Astrocyte (in vitro differentiated cells and primary cell): ENCODE measurements at regions not wholly inside any gene's neighbourhood (a gene's known extent, or its start where the extent isn't known, plus 50 kb on each side); places are given as distances from the start of the nearest gene placed in this dataset.

Experiments used
- EZH2 ChIP-seq: IDR thresholded peaks from 2 replicates; pipeline ENCODE4 v1.6.1; 2012; ENCODE audit warnings: mild to moderate bottlenecking, low read length, inconsistent platforms; ENCODE audit not compliant: insufficient read depth
- TF ChIP-seq, protein P1 (sequence below): IDR thresholded peaks from 2 replicates; pipeline ENCODE4 v1.5.1; 2011; ENCODE audit warnings: low read depth, mild to moderate bottlenecking, inconsistent platforms, low read length, moderate library complexity; ENCODE audit not compliant: insufficient read depth

DNA sequence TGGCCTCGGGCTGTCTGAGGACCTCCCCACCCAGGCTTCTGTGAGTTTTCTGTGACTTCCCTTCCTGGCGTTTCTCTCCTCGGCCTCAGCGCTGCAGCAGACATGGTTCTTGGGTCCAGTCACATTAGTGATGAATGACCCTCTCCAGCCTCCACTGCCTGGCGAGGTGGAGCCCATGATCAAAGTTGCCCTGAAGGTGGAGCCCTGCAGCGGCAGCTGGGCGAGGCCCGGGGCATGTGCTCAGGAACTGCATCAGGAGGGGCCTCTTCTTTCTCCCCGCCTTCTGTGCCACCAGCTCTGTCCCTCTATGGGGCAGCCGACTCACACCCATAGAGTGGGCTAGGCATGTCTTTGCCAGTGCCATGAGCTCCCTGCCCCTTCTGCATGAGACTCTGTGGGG lies 1079.7 kb downstream of the TBC1D22A start:
- TF ChIP-seq, protein P1, sequence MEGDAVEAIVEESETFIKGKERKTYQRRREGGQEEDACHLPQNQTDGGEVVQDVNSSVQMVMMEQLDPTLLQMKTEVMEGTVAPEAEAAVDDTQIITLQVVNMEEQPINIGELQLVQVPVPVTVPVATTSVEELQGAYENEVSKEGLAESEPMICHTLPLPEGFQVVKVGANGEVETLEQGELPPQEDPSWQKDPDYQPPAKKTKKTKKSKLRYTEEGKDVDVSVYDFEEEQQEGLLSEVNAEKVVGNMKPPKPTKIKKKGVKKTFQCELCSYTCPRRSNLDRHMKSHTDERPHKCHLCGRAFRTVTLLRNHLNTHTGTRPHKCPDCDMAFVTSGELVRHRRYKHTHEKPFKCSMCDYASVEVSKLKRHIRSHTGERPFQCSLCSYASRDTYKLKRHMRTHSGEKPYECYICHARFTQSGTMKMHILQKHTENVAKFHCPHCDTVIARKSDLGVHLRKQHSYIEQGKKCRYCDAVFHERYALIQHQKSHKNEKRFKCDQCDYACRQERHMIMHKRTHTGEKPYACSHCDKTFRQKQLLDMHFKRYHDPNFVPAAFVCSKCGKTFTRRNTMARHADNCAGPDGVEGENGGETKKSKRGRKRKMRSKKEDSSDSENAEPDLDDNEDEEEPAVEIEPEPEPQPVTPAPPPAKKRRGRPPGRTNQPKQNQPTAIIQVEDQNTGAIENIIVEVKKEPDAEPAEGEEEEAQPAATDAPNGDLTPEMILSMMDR: no peak
- TF ChIP-seq EZH2: no peak
